Tibial nerve (tissue), 4 donors: ENCODE measurements at regions not wholly inside any gene's neighbourhood (a gene's known extent, or its start where the extent isn't known, plus 50 kb on each side); places are given as distances from the start of the nearest gene placed in this dataset.

Source experiments
- CTCF ChIP-seq, 5 experiments: fragments of 200-600 bp in 3 of 5; fragments of 450-650 bp in 2 of 5; sonication (generic) in 3 of 5; IDR thresholded peaks; one replicate each; pipeline ENCODE4 v1.5.1; 2016 to 2019; ENCODE audit warnings: antibody characterized with exemption in 5 of 5, mild to moderate bottlenecking in 3 of 5, moderate library complexity in 2 of 5
- EP300 ChIP-seq, 2 donors: sonication (generic); formaldehyde crosslinking; IDR thresholded peaks; one replicate each; pipeline ENCODE4 v1.6.1; 2017; ENCODE audit warnings: antibody characterized with exemption in 2 of 2, mild to moderate bottlenecking in 1 of 2
- POLR2A ChIP-seq, 2 donors: fragments of 450-650 bp; IDR thresholded peaks; one replicate each; pipeline ENCODE4 v1.6.1; 2017; ENCODE audit warnings: antibody characterized with exemption in 2 of 2, mild to moderate bottlenecking in 2 of 2, moderate library complexity in 2 of 2

GRCh38 chr11:104625246-104625645, 273.0 kb downstream of the CASP12 start:
- no peak for TF ChIP-seq CTCF (IDR thresholded peaks at IDR 0.05)
- TF ChIP-seq POLR2A (IDR thresholded peaks at IDR 0.05), result no peak
- no peak for TF ChIP-seq EP300 (IDR thresholded peaks at IDR 0.05)
